22Rv1 (cell line): ENCODE measurements at regions not wholly inside any gene's neighbourhood (a gene's known extent, or its start where the extent isn't known, plus 50 kb on each side); places are given as distances from the start of the nearest gene placed in this dataset.

Experiments used
- ZFX ChIP-seq: fragments of 450-650 bp; IDR thresholded peaks from 2 replicates; pipeline ENCODE4 v1.6.1; 2017; ENCODE audit warnings: antibody characterized with exemption, borderline replicate concordance
- TF ChIP-seq, protein P1 (sequence below): fragments of 450-650 bp; IDR thresholded peaks from 2 replicates; pipeline ENCODE4 v1.5.1; 2017; ENCODE audit warnings: mild to moderate bottlenecking

DNA sequence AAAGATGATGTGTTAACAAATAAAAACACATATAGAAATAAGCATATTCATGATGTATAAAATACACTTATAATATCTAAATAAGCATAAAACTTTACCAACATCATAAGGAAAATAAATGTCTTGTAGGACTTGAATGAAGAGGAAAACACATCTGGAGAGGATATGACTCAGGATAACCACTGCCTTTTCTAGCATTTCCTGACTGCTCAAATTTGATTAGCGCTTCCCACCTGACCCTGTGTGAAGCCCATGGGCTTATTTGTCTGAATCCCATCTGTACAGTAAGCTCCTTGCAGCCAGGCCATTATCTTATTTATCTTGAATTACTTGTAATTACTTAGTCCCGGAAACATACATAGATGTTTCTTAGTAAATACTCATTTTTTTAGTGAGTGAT, 608.6 kb downstream of the COL12A1 start:
- TF ChIP-seq, protein P1, sequence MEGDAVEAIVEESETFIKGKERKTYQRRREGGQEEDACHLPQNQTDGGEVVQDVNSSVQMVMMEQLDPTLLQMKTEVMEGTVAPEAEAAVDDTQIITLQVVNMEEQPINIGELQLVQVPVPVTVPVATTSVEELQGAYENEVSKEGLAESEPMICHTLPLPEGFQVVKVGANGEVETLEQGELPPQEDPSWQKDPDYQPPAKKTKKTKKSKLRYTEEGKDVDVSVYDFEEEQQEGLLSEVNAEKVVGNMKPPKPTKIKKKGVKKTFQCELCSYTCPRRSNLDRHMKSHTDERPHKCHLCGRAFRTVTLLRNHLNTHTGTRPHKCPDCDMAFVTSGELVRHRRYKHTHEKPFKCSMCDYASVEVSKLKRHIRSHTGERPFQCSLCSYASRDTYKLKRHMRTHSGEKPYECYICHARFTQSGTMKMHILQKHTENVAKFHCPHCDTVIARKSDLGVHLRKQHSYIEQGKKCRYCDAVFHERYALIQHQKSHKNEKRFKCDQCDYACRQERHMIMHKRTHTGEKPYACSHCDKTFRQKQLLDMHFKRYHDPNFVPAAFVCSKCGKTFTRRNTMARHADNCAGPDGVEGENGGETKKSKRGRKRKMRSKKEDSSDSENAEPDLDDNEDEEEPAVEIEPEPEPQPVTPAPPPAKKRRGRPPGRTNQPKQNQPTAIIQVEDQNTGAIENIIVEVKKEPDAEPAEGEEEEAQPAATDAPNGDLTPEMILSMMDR, result no peak
- TF ChIP-seq ZFX, result no peak
